GM21717 (cell line): ENCODE measurements at regions not wholly inside any gene's neighbourhood (a gene's known extent, or its start where the extent isn't known, plus 50 kb on each side); places are given as distances from the start of the nearest gene placed in this dataset.
"Not testable (repeated sequence)": the region's sequence is repeated elsewhere in the genome, so short reads cannot be mapped to it uniquely, and the experiment has no call there.

Source experiments
- ATAC-seq: cut with Tn5 transposase; IDR thresholded peaks from one replicate; pipeline ENCODE4 v1.9.1; 2021; ENCODE audit warnings: mild to moderate bottlenecking, moderate library complexity; ENCODE audit not compliant: unreplicated experiment

DNA sequence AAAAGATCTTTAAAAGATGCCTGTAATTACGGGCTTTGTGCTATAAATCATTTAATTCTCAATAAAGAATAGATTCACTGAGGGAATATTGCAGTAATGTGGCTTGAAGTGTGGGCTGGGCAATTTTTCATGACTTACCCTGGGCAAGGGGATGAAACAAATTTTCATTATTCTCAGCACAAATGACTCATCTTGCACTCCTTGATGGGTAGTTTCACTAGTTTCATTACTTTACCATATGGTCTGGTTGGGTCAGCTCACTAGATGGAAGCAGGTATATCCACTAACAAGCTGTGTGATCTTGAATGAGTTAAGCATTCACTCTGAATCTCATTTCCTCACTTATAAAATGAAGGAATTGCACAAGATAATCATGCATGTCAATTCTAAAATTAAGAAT, 234.3 kb downstream of the ABCC12 start:
- no peak for ATAC-seq

DNA sequence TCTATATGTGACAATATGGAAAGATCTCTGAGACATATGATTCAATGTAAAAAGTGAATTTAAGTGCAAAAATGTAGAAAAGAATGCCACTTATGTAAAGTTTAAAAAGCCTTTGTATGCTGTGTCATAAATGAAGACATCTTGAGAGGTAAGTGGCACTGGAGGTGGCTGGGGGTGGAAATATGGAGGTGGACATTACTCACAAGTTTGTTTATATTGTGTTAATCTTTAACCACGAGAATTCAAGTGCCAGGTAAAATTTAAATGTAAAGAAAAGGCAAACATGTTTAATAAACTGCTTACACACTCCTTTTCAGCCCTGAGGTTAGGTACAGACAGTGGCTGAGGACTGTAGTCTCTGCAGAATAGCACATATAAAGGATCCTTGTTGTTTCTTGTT, 235.1 kb downstream of the ABCC12 start:
- ATAC-seq, result no peak

DNA sequence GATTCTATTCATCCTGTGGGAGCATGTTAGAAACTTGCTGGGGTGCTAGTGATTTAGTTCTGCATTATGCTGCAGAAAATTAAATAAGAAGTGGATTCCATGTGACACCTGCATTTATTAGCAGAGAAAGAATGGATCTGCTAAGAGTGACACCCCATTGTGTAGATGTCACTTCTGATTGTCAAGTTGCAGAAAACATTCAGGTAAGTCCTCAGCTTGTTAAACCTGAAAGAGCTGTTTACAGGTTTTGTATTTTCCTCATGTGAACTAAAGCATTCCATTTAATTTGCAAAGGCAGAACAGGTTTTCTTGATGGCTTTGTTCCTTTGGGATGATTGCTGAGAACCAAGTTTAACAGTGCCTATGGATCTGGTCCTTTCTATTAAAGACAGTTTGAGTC, 238.7 kb downstream of the ABCC12 start:
- no peak for ATAC-seq

DNA sequence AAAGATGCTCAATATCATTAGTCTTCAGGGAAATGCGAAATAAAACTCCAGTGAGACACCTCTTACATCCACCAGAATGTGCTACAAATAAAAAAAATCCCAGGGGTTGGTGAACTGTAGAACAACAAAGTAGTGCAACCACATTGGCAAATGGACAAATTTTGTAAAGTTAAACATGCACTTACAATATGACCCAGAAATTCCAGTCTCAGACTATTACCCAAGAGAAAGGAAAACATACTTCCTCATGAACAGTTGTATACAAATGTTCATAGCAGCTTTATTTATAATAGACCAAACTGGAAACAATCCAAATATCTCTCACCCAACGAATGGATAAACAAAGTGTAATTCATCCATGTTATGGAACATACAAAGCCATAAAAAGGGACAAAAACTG, 239.5 kb downstream of the ABCC12 start:
- ATAC-seq, result no peak

DNA sequence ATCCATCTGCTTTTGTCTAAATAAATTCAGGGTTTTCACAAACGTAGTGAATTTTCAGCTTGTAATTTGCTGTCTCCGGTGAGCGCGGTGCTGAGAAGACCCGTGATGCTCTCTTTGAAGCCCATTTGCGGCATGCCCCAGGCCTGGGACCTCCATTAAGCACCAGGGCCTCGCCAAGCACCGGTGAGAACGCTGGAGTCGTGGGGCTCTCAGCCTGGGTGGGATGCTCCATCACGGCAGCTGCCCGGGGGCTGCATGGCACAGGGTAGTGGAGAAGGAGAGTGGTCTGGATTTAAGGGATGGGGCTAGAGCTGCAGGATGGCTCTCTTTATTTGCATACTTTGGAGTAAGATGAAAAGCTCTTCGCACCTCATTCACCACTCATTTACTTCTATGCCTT, 248.7 kb downstream of the ABCC12 start:
- no peak for ATAC-seq

DNA sequence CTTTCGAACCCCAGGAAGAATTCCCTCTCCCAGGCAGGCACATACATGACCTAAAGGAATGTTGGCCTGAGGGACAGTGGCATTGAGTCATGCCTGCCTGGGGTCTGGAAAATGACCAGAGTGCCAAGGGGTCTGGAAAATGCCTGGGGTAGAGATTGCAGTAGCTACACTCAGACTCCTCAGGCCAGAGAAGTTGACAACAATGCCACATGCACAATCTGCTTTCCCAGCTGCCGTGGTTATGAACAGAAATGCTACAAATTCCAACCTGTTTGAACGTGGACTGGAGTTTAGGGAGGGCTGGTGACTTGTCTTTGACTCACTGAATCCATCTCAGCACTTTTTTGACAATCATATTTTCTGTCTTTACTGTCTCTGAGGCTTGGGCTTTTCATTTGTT, 250.0 kb downstream of the ABCC12 start:
- no peak for ATAC-seq

DNA sequence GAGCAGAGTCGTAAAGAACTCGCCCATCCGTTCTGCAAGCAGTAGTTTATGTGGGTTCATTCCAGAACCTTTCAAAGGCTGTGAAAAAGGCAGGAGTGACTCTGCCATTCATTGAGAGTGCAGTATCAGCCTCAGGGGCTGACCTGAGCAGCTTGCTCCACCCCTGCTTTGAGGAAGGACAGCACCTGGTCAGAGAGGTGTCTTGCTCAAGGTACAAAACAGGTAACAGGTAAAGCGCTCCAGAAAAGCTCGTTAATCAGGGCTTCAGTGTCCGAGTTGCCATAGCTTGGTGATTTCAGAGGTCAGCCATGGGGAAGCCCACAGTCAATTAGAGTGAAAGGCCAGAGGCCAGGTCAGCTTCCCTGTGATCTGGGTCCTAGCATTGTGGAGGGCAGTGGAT, 251.1 kb downstream of the ABCC12 start:
- no peak for ATAC-seq

DNA sequence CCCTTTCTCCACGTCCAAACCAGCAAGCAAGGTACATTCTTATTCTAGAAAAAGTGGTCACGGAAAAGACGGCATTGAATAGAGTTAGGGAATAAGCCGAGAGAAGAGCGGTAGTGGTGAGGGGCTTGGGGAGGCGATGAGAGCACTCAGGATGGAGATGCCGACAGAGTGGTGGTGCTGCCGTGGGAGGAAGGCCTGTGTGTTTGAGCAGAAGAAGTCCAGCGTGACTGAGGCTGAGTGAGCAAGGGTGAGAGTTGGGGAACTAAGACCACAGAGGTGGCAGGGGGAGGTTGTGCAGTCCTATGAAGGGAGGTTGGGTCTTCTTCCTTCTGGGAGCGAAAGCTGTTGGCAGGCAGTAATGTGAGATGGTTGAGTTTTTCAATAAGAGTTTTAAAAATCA, 252.3 kb downstream of the ABCC12 start:
- no peak for ATAC-seq

DNA sequence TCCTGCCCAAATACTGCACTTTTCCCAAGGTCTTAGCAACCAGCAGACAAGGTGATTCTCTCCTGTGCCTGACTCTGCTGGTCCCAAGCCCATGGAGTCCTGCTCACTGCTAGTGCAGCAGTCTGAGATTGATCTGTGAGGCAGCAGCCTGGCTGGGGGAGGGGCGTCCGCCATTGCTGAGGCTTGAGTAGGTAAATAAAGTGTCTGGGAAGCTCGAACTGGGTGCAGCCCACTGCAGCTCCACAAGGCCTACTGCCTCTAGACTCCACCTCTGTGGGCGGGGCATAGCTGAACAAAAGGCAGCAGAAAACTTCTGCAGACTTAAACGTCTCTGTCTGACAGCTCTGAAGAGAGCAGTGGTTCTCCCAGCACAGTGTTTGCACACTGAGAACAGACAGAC, 258.7 kb downstream of the ABCC12 start:
- ATAC-seq, result not testable (repeated sequence)

DNA sequence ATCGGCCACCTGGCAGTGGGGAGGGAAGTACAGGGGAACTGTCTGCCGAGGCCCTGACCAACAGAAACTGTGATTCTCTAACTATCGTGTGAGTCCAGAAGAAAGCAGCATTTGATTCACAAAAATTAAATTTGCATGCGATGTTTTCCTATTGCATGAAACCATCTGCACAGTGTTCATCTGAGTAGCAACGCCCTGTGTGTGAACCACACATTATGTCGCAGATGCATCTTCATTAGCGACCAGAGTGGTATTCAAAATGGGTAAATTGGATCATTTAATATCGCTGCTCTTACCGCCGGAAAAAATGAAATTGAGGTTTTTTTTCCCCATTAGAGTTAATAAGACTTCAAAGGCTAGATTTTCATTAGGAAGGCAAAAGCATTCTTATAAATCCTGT, 260.6 kb downstream of the ABCC12 start:
- no peak for ATAC-seq

DNA sequence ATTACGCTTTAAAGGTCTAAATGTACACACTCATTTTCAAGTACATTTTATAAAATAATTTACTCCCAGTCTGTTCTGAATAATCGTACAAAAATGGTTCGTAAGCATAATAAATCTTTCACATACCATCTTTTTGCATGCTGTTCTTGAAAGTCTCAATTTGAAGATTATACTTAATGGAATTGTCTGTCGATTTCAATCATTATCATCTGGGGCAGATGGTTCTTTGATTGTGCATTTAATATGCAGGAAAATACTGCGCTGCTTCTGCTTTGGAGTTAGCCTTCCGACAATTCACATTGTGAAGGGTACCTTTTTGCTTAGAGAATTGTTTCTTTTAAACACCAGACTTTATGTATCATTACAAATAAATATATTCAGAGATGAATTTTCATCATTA, 262.8 kb downstream of the ABCC12 start:
- no peak for ATAC-seq

DNA sequence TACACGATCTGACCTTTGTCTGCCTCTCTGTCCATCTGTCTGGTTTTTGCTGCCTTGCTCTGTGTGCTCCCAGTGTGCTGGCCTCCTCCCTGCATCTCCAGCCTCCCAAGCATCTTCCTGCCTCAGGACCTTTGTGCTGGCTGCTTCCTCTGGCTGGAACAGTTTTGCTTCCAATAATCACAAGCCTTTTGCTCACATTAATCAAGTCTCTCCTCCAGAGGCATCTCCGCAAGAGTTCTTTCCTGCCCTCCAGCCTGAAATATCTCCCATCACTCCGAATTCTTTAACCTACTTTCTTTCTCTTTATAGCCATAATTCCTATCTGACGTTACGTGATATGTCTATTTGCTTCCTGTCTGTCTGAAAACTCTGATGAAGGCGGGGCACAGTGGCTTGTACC, 267.1 kb downstream of the ABCC12 start:
- ATAC-seq, result no peak

DNA sequence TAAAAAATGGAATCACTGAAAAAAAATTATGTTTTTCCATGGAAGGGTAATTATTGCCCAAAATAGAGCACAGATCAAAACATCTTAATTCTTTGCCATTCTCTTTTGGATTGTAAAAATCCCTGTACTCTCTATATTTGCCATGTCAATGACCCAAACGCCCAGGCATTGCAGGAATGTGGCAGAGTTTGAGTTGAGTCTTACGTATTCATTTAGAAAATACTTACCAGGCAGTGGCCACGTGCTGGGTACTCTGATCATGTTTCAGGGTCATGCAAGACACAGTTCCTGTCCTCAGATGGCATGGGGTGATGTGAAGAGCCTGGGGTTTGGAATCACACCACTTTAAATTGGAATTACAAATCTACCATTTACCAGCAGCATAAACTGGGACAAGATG, 267.7 kb downstream of the ABCC12 start:
- ATAC-seq, result no peak

DNA sequence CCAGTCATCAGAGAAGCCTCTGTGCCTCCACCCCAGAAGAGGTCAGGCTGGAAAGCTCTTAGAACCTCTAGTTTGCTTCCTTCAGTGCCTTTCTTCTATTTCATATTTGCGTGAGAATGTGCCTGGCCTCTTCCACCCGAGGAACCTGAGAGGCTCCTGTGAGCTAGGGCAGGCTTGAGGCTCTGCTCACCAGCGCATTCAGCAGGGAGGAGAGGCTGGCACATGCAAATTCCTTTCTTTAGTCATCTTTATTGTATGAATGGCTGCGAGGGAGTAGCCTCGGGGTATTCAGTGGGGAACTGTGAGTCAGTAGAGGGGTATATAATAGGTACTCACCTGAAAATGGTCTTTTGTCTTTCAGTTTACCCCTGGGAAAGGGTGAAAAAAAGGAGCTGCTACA, 268.3 kb downstream of the ABCC12 start:
- ATAC-seq, result no peak

DNA sequence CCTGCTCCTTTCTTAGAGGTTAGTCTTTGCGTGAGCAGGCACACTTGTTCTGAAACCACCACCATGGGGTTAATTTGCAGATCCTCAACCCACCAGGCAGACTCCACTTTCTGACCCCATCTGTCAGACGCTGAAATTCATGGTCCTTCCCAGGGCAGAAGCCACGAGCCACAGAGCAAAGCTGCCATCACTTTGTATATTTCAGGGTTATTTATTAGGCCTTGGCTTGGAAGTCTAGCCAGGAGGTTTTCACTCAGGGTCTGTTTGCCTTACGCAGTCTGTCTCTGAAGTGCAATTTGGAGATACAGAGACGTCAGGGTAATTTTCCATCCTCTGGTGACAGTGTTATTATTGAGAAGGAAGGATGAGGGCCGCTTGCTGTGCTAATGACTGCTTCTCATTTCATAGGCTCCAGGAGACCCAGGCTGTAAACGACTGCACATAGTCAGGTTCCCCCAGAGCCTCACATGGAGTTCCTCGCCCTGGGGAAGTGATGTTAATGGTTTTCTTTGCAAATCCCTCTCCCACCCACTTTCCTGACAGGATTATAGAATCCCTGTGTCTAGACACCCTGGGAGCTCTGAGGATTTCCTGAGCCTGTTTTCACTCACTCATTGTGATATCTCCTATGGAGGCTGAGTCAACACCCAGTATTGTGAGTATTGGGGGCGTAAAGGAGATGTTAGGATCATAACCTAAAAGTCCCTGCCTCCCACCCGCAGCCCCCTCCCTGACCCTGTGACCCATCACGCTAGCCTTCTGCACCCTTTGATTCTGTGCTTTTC, 269.0 kb downstream of the ABCC12 start:
- ATAC-seq, result no peak

DNA sequence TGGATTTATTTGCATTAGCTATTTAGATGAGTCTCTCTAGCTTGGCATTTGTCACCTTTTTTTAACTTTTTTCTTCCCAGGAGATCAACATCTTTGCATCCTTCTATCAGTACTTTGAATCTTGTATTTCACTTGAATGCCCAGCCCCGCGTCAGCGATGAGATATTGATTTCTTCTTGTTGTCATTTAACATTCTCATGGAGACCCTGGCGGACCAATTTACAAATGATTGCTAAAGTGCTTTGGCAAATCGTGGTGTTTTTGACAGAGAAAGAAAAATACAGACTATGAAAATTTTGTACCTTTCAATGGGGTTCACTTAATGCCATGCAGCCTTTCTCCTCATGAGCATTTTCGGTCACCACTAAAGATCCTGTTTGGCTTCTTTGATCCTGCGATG, 269.7 kb downstream of the ABCC12 start:
- no peak for ATAC-seq

DNA sequence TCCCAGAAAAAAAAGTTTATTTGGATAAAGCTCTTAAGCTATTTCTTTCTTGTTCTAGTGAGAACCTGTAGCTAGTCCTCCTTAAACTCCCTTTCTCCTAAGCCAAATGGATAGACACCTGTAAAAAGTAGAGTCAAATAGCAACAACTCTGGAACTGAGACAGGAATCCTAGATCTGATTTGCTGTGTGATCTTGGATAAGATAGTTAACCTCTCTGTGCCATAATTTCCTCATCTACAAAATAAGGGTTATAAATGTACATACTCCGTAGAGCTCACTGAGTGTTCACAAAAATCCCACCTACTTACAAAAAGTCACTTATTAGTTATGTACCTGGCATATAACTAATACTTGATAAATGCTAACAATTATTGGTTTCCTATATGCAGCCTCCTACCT, 270.3 kb downstream of the ABCC12 start:
- no peak for ATAC-seq

DNA sequence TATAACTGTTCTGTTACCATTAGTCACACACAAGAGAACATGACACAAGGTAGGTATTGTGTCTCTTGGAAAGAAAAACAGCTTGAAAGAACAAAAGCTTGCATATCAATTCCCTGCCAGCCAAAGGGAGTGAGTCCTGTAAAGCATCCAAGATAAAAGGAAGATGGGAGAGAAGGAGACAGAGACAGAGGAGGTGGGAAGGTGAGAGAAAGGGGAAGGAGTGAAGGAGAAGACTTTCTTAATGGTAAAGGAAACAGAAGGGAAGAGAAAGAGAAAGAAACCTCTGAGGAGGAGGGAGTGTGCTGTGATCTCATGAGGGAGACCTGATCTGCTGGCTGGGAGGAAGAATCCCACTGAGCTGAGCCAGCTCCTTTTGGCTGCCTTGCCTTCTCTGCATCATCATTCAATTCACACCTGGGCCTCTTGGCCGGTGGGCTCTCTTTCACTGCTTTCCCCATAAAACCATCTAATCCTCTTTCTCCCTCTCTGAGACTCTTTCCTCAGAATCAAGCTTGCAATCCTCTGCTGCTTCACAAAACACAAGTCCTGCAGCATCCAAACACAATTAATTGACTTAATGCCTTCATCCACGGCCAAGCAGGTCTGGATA, 271.6 kb downstream of the ABCC12 start:
- no peak for ATAC-seq

DNA sequence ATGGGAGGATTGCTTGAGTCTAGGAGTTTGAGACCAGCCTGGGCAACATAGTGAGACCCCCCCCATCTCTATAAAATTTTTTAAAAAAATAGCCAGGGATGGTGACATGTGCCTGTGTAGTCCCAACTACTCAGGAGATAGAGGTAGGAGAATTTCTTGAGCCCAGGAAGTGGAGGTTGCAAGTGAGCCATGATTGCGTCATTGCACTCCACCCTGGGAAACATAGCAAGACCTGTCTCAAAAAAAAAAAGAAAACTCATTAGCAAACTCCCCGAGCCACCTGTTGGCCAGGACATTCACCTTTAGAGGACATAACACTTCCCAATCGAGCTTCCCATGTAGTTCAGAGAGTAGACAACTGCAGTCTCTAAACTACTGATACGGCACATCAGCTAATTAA, 274.2 kb downstream of the ABCC12 start:
- ATAC-seq, result no peak

DNA sequence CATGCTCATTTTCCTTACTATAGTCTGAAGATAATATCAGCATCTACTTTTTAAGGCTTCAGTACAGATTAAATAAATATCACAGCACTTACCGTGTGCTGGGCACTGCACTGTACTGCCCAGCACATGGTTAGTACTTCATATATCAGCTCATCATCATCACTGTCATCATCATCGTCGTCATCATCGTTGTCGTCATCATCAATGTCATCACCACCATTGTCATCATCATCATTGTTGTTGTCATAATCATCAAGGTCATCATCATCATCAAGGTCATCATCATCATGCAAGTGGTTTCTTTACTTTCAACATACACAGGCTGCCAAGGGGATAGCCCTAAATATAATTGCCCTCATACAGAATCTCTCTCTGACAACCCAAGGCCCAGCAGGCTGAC, 275.1 kb downstream of the ABCC12 start:
- no peak for ATAC-seq

DNA sequence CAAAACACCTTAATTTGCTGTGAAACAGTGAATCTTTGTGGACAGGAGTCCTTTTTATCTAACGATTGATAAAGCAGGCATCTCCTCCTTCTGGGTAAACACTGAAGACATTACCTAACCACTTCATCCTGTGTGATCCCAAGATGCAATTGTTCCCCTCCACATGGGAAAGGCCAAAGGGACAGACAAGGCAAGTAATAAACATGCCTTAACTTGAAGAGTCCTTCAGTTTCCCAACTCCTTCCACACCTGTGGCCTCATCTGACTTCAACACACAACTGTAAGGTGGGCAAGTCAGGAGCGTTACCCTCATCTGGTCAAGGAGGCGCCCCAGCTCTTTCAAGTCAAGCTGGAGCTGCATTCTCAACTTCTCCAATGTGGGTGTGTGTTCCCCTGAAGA, 278.6 kb downstream of the ABCC12 start:
- ATAC-seq, result no peak

DNA sequence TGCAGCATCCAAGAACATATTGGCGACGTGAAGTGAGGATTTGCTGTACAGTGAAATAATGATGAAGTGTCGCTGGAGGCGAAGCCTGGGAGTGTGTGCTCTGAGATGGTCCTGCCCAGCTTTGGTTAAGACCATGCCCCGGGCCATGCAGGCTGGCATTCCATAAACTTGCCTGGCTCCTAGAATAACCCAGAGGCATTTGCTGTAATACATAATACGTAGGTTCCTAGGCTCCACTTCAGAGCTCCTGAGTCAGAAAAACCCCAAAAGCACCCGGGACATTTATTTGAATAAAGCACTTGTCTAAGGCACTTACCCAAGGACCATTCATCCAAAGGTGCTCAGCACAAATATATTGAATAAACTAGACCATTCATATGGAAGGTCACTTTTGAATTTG, 279.3 kb downstream of the ABCC12 start:
- no peak for ATAC-seq

DNA sequence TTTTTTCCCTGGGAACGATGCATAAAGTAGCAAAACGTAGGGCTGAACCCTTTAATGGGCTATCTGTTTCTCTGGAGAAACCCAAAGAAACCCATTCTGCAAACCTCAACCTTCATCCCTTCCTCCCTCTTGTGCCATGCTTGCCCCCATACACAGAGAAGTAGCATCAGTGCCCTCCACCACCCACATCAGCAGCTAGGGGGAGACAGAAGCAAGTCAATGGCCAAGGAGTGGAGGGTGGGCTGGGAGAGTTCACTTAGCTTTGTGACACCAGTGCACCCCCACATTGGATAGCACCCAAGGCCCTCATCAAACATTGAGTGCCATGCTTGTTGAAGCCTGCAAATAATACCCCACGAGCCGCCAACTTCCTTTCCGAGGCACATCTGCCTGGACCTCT, 282.4 kb downstream of the ABCC12 start:
- ATAC-seq, result no peak
